ENCODE measurements at regions not wholly inside any gene's neighbourhood (a gene's known extent, or its start where the extent isn't known, plus 50 kb on each side); places are given as distances from the start of the nearest gene placed in this dataset.

- no peaks in the 10 kb centered on the region for H3K36me3 Mint-ChIP-seq
- H3K4me1 Mint-ChIP-seq: no peaks in the 10 kb centered on the region
- H3K9me3 Mint-ChIP-seq: no peaks in the 10 kb centered on the region
- no peak overlapping the region for H3K27ac Mint-ChIP-seq
- DNase-seq: no peak
- H3K4me3 Mint-ChIP-seq: no peak overlapping the region
- H3K27me3 Mint-ChIP-seq: peaks cover 4% of the 10 kb centered on the region
Measured at GRCh38 chr11:134759274-134759673, 347.2 kb upstream of the B3GAT1 start.

- H3K27ac Mint-ChIP-seq: no peak overlapping the region
- peaks cover 4% of the 10 kb centered on the region for H3K27me3 Mint-ChIP-seq
- no peak overlapping the region for H3K4me3 Mint-ChIP-seq
- H3K36me3 Mint-ChIP-seq: no peaks in the 10 kb centered on the region
- H3K4me1 Mint-ChIP-seq: no peaks in the 10 kb centered on the region
- no peaks in the 10 kb centered on the region for H3K9me3 Mint-ChIP-seq
- DNase-seq: no peak
Measured at GRCh38 chr11:134758342-134758931, 346.4 kb upstream of the B3GAT1 start.

GRCh38 chr11:134757633-134758032, 345.6 kb upstream of the B3GAT1 start:
- no peaks in the 10 kb centered on the region for H3K27me3 Mint-ChIP-seq
- no peak for DNase-seq
- H3K36me3 Mint-ChIP-seq: no peaks in the 10 kb centered on the region
- H3K4me1 Mint-ChIP-seq: no peaks in the 10 kb centered on the region
- H3K4me3 Mint-ChIP-seq: no peak overlapping the region
- no peaks in the 10 kb centered on the region for H3K9me3 Mint-ChIP-seq
- no peak overlapping the region for H3K27ac Mint-ChIP-seq

- Mint-ChIP-seq H3K36me3 (no peaks in the 10 kb centered on the region), H3K9me3 (no peaks in the 10 kb centered on the region), H3K27ac (no peak overlapping the region), H3K27me3 (no peaks in the 10 kb centered on the region), H3K4me3 (no peak overlapping the region), H3K4me1 (no peaks in the 10 kb centered on the region)
- no peak for DNase-seq
Measured at GRCh38 chr11:134756811-134757540, 344.9 kb upstream of the B3GAT1 start.

GRCh38 chr11:134755535-134755934, 343.5 kb upstream of the B3GAT1 start:
- H3K4me1 Mint-ChIP-seq: no peaks in the 10 kb centered on the region

GRCh38 chr11:134754521-134755198, 342.6 kb upstream of the B3GAT1 start:
- no peak for DNase-seq
- Mint-ChIP-seq H3K4me3 (no peak overlapping the region), H3K27ac (no peak overlapping the region), H3K36me3 (no peaks in the 10 kb centered on the region), H3K9me3 (no peaks in the 10 kb centered on the region), H3K4me1 (no peaks in the 10 kb centered on the region), H3K27me3 (no peaks in the 10 kb centered on the region)

More at GRCh38 chr11:134755535-134755934, 343.5 kb upstream of the B3GAT1 start:
- no peak for DNase-seq
- Mint-ChIP-seq H3K9me3 (no peaks in the 10 kb centered on the region), H3K4me3 (no peak overlapping the region), H3K27me3 (no peaks in the 10 kb centered on the region), H3K36me3 (no peaks in the 10 kb centered on the region), H3K27ac (no peak overlapping the region)

GRCh38 chr11:134753771-134754520, 341.9 kb upstream of the B3GAT1 start:
- Mint-ChIP-seq H3K4me1 (no peaks in the 10 kb centered on the region), H3K9me3 (no peaks in the 10 kb centered on the region), H3K27ac (no peak overlapping the region), H3K4me3 (no peak overlapping the region), H3K36me3 (no peaks in the 10 kb centered on the region), H3K27me3 (peaks cover 5% of the 10 kb centered on the region)
- no peak for DNase-seq

- no peak overlapping the region for H3K4me3 Mint-ChIP-seq
- H3K4me1 Mint-ChIP-seq: no peaks in the 10 kb centered on the region
- H3K9me3 Mint-ChIP-seq: peaks cover 2% of the 10 kb centered on the region
- H3K36me3 Mint-ChIP-seq: no peaks in the 10 kb centered on the region
- DNase-seq: no peak
- H3K27me3 Mint-ChIP-seq: peaks cover 5% of the 10 kb centered on the region
- H3K27ac Mint-ChIP-seq: no peak overlapping the region
Measured at GRCh38 chr11:134752964-134753770, 341.1 kb upstream of the B3GAT1 start.

- Mint-ChIP-seq H3K27ac (no peak overlapping the region), H3K4me1 (no peaks in the 10 kb centered on the region), H3K36me3 (no peaks in the 10 kb centered on the region), H3K9me3 (peaks cover 2% of the 10 kb centered on the region), H3K4me3 (no peak overlapping the region), H3K27me3 (peaks cover 5% of the 10 kb centered on the region)
- no peak for DNase-seq
Measured at GRCh38 chr11:134752526-134752925, 340.5 kb upstream of the B3GAT1 start.

- Mint-ChIP-seq H3K4me3 (no peak overlapping the region), H3K9me3 (peaks cover 6% of the 10 kb centered on the region), H3K4me1 (no peaks in the 10 kb centered on the region), H3K27ac (no peak overlapping the region), H3K36me3 (no peaks in the 10 kb centered on the region), H3K27me3 (peaks cover 5% of the 10 kb centered on the region)
- no peak for DNase-seq
Measured at GRCh38 chr11:134751766-134752165, 339.7 kb upstream of the B3GAT1 start.

GRCh38 chr11:134751031-134751585, 339.1 kb upstream of the B3GAT1 start:
- Mint-ChIP-seq H3K9me3 (peaks cover 8% of the 10 kb centered on the region), H3K4me3 (no peak overlapping the region), H3K27ac (no peak overlapping the region), H3K36me3 (no peaks in the 10 kb centered on the region), H3K27me3 (peaks cover 5% of the 10 kb centered on the region), H3K4me1 (no peaks in the 10 kb centered on the region)
- no peak for DNase-seq

GRCh38 chr11:134750619-134751018, 338.6 kb upstream of the B3GAT1 start:
- Mint-ChIP-seq H3K9me3 (peaks cover 8% of the 10 kb centered on the region), H3K27me3 (peaks cover 5% of the 10 kb centered on the region), H3K4me1 (no peaks in the 10 kb centered on the region), H3K4me3 (no peak overlapping the region), H3K36me3 (no peaks in the 10 kb centered on the region), H3K27ac (no peak overlapping the region)
- DNase-seq: no peak

GRCh38 chr11:134749040-134749839, 337.2 kb upstream of the B3GAT1 start:
- H3K36me3 Mint-ChIP-seq: peaks cover 1% of the 10 kb centered on the region
- H3K27me3 Mint-ChIP-seq: peaks cover 16% of the 10 kb centered on the region
- H3K4me3 Mint-ChIP-seq: no peak overlapping the region
- H3K9me3 Mint-ChIP-seq: peaks cover 8% of the 10 kb centered on the region
- DNase-seq: no peak
- no peaks in the 10 kb centered on the region for H3K4me1 Mint-ChIP-seq
- no peak overlapping the region for H3K27ac Mint-ChIP-seq

GRCh38 chr11:134746609-134747008, 334.6 kb upstream of the B3GAT1 start:
- peaks cover 8% of the 10 kb centered on the region for H3K9me3 Mint-ChIP-seq

More at GRCh38 chr11:134746609-134747008, 334.6 kb upstream of the B3GAT1 start:
- Mint-ChIP-seq H3K4me3 (no peak overlapping the region), H3K36me3 (peaks cover 1% of the 10 kb centered on the region), H3K4me1 (peaks cover 5% of the 10 kb centered on the region), H3K27me3 (peaks cover 16% of the 10 kb centered on the region), H3K27ac (no peak overlapping the region)
- DNase-seq: no peak
